SK-N-MC (cell line): ENCODE measurements at regions not wholly inside any gene's neighbourhood (a gene's known extent, or its start where the extent isn't known, plus 50 kb on each side); places are given as distances from the start of the nearest gene placed in this dataset.

Experiments
- EZH2 ChIP-seq: fragments of 200-600 bp; sonication (generic); IDR thresholded peaks from one replicate; pipeline ENCODE4 v1.6.1; 2017; ENCODE audit warnings: antibody characterized with exemption
- FOXP2 ChIP-seq: optimal IDR thresholded peaks from 2 replicates; pipeline ENCODE3; 2011; ENCODE audit warnings: mild to moderate bottlenecking, moderate library complexity; ENCODE audit not compliant: insufficient read depth; ENCODE audit errors: extremely low read length, control extremely low read depth
- POLR2AphosphoS5 ChIP-seq: IDR thresholded peaks from 2 replicates; pipeline ENCODE4 v1.6.1; 2012; ENCODE audit warnings: mild to moderate bottlenecking, low read depth, low read length, borderline replicate concordance

DNA sequence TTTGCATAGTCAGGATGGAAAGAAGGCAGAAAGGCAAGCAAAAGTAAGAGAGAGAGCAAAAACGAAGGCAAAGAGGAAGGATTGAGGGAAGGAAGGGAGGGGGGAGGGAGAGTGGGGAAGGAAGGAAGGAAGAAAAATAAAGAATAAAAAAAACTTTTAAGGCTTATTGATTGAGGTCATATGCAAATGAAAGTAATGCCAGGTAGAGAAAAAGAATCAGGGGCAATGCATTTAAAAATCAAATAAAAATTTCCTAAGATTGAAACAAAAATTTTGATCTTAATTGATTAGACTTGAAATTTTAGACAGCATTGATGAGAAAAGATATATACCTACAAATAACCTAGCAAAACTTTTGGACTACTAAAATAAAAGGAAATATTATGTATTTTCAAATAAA, 153.9 kb upstream of the KIF2B start:
- TF ChIP-seq POLR2AphosphoS5 (no peak), EZH2 (no peak), FOXP2 (no peak)
